K562 (cell line): ENCODE measurements at regions not wholly inside any gene's neighbourhood (a gene's known extent, or its start where the extent isn't known, plus 50 kb on each side); places are given as distances from the start of the nearest gene placed in this dataset.
"Not testable (repeated sequence)": the region's sequence is repeated elsewhere in the genome, so short reads cannot be mapped to it uniquely, and the experiment has no call there.

Experiments used
- ATAC-seq: fragments of 200-7000 bp; cut with Tn5 transposase; 3 replicates; pipeline ENCODE4 v1.9.1; 2020; ENCODE audit warnings: moderate library complexity
- BruUV-seq: library from RNA; stranded (reverse); fragments of 400-500 nt; replicated peaks from 2 replicates; lab custom pipeline; 2021; lab: Mats Ljungman, UMichigan
- CTCF ChIA-PET: fragments of 300-600 bp; formaldehyde crosslinking; extraction: SDS; loops from one replicate; lab custom pipeline; 2021; ENCODE audit warnings: low intra/inter-chr PET ratio; lab: Yijun Ruan, JAX
- POLR2A ChIA-PET: fragments of 300-600, 350-650 bp; sonication (Branson Sonifier 250); formaldehyde crosslinking; extraction: SDS; loops from one replicate; lab custom pipeline; 2021; ENCODE audit warnings: antibody characterized with exemption, inconsistent platforms; lab: Yijun Ruan, JAX
- DNase-seq, 4 experiments: peaks; one replicate each; pipeline versions ENCODE4 v3.0.0 to v3.0.0-alpha.2; 2011 to 2018; ENCODE audit warnings: low spot score in 3 of 4, mixed read lengths in 3 of 4; ENCODE audit errors: extremely low read depth in 1 of 4
- FAIRE-seq: peaks from 2 replicates; lab custom pipeline; 2011; peaks lifted over from hg19 to GRCh38; lab: Jason Lieb, UNC
- H2AFZ ChIP-seq: 2 replicates; pipeline ENCODE4 v1.6.0; 2011; ENCODE audit warnings: low read depth, low read length, control low read depth, inconsistent platforms
- H3K27ac ChIP-seq: fragments of 200-600 bp; 3 replicates; pipeline ENCODE4 v1.8.0; 2011; ENCODE audit warnings: low read depth, mild to moderate bottlenecking, control low read depth, inconsistent platforms, low read length, moderate library complexity, mixed read lengths; ENCODE audit errors: extremely low read depth
- H3K27me3 ChIP-seq, 2 experiments: fragments of 300-600 bp in 1 of 2; 2 replicates in 1 of 2; 3 replicates in 1 of 2; pipeline versions ENCODE4 v1.6.0 to v1.8.0; 2011; ENCODE audit warnings: inconsistent platforms in 2 of 2, low read length in 2 of 2, mild to moderate bottlenecking in 1 of 2, mixed read lengths in 1 of 2, moderate library complexity in 1 of 2; ENCODE audit not compliant: control insufficient read depth in 2 of 2, insufficient read depth in 2 of 2
- H3K36me3 ChIP-seq: fragments of 300-600 bp; 3 replicates; pipeline ENCODE4 v1.8.0; 2011; ENCODE audit warnings: mild to moderate bottlenecking, low read length, inconsistent platforms; ENCODE audit not compliant: control insufficient read depth, insufficient read depth
- H3K4me1 ChIP-seq, 2 experiments: fragments of 200-600 bp in 1 of 2; replicated peaks in 1 of 2; 2 replicates in 1 of 2; 3 replicates in 1 of 2; pipeline versions ENCODE4 v1.5.1 to v1.8.0; 2011; ENCODE audit warnings: inconsistent platforms in 2 of 2, low read length in 2 of 2, mild to moderate bottlenecking in 1 of 2, mixed read lengths in 1 of 2, moderate library complexity in 1 of 2; ENCODE audit not compliant: control insufficient read depth in 2 of 2, insufficient read depth in 2 of 2
- H3K4me2 ChIP-seq: 2 replicates; pipeline ENCODE4 v1.6.1; 2011; ENCODE audit warnings: low read length, control low read depth, inconsistent platforms, mixed read lengths; ENCODE audit not compliant: insufficient read depth
- H3K4me3 ChIP-seq: fragments of 200-600 bp; sonication (generic), shearing (Covaris generic); 2 replicates; pipeline ENCODE4 v1.5.1; 2016; ENCODE audit warnings: control low read depth, inconsistent platforms
- H3K79me2 ChIP-seq: fragments of 200-600 bp; 3 replicates; pipeline ENCODE4 v1.8.0; 2011; ENCODE audit warnings: low read length, inconsistent platforms; ENCODE audit not compliant: control insufficient read depth, insufficient read depth
- H3K9ac ChIP-seq, 2 experiments: 2 replicates each; pipeline versions ENCODE4 v1.6.0 to v1.6.1; 2011; ENCODE audit warnings: low read depth in 2 of 2, low read length in 2 of 2, control low read depth in 1 of 2, inconsistent platforms in 1 of 2, mild to moderate bottlenecking in 1 of 2, mixed read lengths in 1 of 2; ENCODE audit not compliant: insufficient read depth in 1 of 2
- H3K9me1 ChIP-seq: one replicate; pipeline ENCODE4 v1.6.0; 2011; ENCODE audit warnings: inconsistent platforms, mild to moderate bottlenecking, low read length, moderate library complexity; ENCODE audit not compliant: control insufficient read depth, insufficient read depth
- H3K9me3 ChIP-seq: replicated peaks from 2 replicates; pipeline ENCODE4 v1.5.1; 2011; ENCODE audit warnings: low read depth, low read length, inconsistent platforms; ENCODE audit not compliant: control insufficient read depth, insufficient read depth
- H4K20me1 ChIP-seq: replicated peaks from 2 replicates; pipeline ENCODE4 v1.6.1; 2011; ENCODE audit warnings: low read length, inconsistent platforms, mixed read lengths; ENCODE audit not compliant: control insufficient read depth, insufficient read depth
- ZFP36 ChIP-seq: fragments of 150-350 bp; IDR thresholded peaks from 2 replicates; pipeline ENCODE4 v1.6.1; 2018; ENCODE audit warnings: low read length, low read depth; ENCODE audit not compliant: partially characterized antibody
- ZNF668 ChIP-seq: fragments of 250-450 bp; sonication (Bioruptor Pico); IDR thresholded peaks from 2 replicates; pipeline ENCODE4 v1.8.0; 2022; ENCODE audit warnings: mild to moderate bottlenecking, inconsistent platforms
- WGBS: fragments of 100-300 bp; shearing (Covaris generic); methylation state at CpG from one replicate; pipeline ENCODE4 v1.1.6; 2016; ENCODE audit warnings: low coverage, mixed read lengths; ENCODE audit not compliant: insufficient coverage; ENCODE audit errors: missing lambda C conversion rate; 5-methylcytosine and 5-hydroxymethylcytosine counted together
- in situ Hi-C: fragments of 300-500 bp; cut with MboI; formaldehyde crosslinking; loops from 4 replicates; pipeline ENCODE4 v1.15.0; 2018; ENCODE audit warnings: inconsistent platforms, mixed read lengths
- intact Hi-C: fragments of 100-400 bp; cut with micrococcal nuclease; formaldehyde crosslinking; loops from 2 replicates; pipeline ENCODE4 v1.14.2; 2022

- no TSS peak for BruUV-seq
- FAIRE-seq = no peak
- H3K79me2 ChIP-seq = no peaks in the 10 kb centered on the region
- H3K27me3 ChIP-seq = no peaks in the 10 kb centered on the region
- H3K36me3 ChIP-seq = no peaks in the 10 kb centered on the region
- H2AFZ ChIP-seq = no peak overlapping the region
- no peak overlapping the region for H3K4me2 ChIP-seq
- in situ Hi-C loops = no loop called here
- H3K27ac ChIP-seq = no peak overlapping the region
- CTCF ChIA-PET = no interaction called here
- no peak for ATAC-seq
- no peaks in the 10 kb centered on the region for H3K9me3 ChIP-seq
- no peaks in the 10 kb centered on the region for H3K9me1 ChIP-seq
- DNase-seq = no peak
- no peak overlapping the region for H3K9ac ChIP-seq
- POLR2A ChIA-PET = no interaction called here
- TF ChIP-seq ZNF668 (CRISPR knock-in tag) = no peak
- TF ChIP-seq ZFP36 = peak; percentile 29
- intact Hi-C loops = no loop called here
- H3K4me3 ChIP-seq = no peak overlapping the region
- H4K20me1 ChIP-seq = no peaks in the 10 kb centered on the region
- H3K4me1 ChIP-seq = no peaks in the 10 kb centered on the region
These were observed 370.9 kb downstream of the PTPRU start for GRCh38 chr1:29607236-29607635.

DNA sequence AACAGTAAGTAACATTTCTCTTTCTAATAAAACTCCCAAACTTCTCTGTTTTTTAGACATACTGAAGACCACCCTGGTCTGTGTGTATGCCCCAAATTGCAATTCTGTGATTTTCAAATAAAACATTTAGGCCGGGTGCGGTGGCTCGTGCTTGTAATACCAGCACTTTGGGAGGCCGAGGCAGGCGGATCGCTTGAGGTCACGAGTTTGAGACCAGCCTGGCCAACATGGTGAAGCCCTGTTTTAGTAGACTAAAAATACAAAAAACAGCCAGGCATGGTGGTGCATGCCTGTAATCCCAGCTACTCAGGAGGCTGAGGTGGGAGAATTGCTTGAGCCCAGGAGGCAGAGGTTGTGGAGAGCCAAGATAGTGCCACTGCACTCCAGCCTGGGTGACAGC lies 368.5 kb downstream of the PTPRU start:
- BruUV-seq, H2AFZ ChIP-seq, H4K20me1 ChIP-seq, FAIRE-seq, ATAC-seq, H3K27me3 ChIP-seq, CTCF ChIA-PET, intact Hi-C loops, H3K9me1 ChIP-seq, H3K9me3 ChIP-seq, H3K9ac ChIP-seq, H3K4me3 ChIP-seq, H3K36me3 ChIP-seq, H3K4me2 ChIP-seq, DNase-seq, H3K79me2 ChIP-seq, in situ Hi-C loops, H3K27ac ChIP-seq, H3K4me1 ChIP-seq: not testable (repeated sequence)
- POLR2A ChIA-PET = interaction anchor here (1.1 kb wide), 1 partner anchor 8 kb away, joined by 4 read pairs; no protein-coding TSS in a partner anchor
- 2% methylated on average over 7 of the region's 7 CpGs for WGBS
